Stimulated activated CD4-positive, alpha-beta T cell treated with anti-CD3 and anti-CD28 coated beads, TNF-alpha, amount 100 ng/mL, for 24 hours (primary cell): ENCODE measurements at regions not wholly inside any gene's neighbourhood (a gene's known extent, or its start where the extent isn't known, plus 50 kb on each side); places are given as distances from the start of the nearest gene placed in this dataset.

Experiments used
- DNase-seq, 3 experiments: peaks; one replicate each; pipeline ENCODE4 v3.0.0-alpha.2; 2020; ENCODE audit warnings: low read depth in 3 of 3

DNA sequence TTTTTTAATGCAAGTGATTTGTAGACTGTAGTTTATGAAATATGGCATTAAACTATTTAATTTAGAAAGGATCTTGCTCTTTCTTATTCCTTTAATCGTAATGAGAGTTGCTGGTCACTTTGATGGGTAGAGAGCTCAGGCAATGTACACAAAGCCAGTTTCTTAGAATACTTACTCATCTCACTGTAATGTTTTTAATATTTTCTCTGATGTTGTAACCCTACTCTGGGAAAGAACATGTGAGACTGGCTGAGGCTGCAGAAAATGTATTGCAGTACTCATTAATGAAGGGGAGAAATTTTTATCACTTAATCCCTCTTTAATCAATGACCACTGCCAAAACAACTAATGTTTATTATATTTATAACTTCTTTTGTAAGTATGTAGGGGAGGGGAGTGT, 479.4 kb upstream of the KCNMB2 start:
- no peak for DNase-seq

DNA sequence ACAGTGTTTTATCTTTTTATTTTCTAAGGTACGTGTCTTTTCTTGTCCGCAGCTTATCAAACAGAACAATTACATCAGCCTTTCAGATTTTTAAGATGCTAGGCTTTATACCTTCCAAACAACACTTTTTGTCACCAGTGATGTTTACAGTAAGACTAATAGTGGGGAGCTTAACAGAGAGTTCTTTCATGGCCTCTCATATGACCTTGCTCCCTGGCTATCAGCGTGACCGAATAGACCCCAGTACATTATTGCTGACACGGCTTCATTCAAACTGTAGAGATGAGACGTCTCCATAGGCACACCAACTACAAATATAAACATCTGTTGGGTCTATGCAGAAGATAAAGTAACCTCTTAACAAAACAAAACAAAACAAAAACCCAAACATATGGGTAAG, 477.6 kb upstream of the KCNMB2 start:
- DNase-seq = no peak

DNA sequence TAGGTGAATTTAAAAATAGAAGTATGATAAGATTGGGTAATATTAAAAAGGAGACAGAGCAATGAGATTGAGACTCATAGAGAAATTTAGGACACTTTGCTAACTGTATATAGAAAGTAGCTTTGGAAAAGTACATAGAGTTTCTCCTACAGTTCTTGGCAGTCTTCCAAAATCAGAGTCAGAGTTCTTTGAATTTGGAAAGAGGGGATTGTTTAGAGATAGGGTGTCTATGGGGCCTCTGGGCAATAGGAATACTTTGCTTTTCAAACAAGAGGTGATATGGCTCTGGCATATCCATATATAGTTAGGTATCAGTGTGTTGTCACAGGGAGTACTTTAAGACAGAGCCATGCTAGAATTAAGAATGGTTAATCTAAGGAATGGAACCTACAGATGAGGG, 477.1 kb upstream of the KCNMB2 start:
- no peak for DNase-seq

DNA sequence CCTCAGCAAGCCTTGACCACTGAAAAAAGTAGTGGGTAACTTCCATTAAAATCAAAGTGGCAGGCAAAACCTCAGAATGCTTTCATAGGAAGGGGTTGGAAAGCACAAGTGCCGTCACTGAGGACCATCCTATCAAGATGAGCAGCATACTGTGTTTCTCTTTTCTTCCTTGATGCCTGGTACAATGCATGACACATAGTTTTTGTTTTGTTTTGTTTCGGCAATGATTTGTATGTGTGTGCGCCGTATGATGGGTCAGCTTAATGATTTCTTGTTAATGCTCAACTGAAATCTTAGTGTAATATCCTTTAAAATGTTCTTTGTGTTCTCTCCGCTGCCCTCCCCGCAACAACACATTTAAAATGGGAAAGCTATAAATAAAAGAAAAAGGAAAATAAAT, 476.4 kb upstream of the KCNMB2 start:
- DNase-seq = no peak

DNA sequence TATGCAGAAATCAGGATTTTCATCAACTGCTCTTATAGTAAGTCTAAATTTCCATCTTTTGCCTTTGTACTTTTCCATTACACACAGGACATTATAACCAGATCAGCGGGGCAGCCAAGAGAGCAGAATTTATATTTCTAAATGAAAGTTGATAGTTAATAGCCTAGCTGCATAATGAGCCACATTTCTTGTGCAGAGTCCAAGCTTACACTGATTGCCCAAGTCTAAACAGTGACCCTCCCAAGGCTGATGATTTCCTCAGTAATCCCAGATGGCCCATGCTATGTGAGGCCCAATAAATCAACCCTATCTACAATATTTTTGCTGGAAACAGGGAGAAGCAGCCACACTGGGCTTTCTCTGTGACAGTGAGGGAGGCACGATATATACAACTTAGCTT, 475.8 kb upstream of the KCNMB2 start:
- no peak for DNase-seq

DNA sequence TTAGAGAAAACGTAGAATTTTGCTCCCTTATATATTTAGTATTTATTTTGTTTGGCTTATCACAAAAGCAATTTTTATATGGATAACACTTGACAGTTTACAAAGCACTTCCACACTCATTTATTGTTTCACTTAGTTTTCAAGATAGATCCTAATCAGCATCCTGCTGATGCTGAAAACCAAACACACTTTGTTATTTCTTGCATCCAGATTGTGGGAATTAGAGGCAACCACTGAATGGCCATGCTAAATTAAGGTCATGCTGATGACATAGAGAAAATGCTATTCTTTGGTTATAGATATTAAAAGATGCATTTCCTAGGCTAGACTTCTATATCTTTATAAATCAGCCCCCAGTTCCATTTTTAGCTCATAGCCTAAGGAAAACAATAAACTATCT, 474.1 kb upstream of the KCNMB2 start:
- no peak for DNase-seq

DNA sequence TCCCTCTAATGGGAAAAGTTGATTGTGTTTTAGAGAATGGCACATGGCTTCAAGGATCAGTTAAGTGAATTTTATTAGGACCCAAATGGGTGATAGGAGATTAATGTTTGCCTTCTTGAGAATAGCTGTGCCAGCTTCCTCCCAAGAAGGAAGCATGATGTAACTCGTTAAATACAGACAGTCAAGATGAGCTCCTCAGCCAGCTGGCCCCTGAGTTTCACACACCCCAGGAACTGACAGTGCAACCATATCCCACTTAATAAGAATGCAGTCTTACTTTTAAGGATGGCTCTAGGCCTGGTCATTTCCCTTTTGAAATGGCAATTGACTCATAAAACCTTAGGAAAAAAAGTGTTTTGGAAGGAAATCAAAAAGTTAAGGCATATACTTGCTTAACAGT, 472.8 kb upstream of the KCNMB2 start:
- no peak for DNase-seq

DNA sequence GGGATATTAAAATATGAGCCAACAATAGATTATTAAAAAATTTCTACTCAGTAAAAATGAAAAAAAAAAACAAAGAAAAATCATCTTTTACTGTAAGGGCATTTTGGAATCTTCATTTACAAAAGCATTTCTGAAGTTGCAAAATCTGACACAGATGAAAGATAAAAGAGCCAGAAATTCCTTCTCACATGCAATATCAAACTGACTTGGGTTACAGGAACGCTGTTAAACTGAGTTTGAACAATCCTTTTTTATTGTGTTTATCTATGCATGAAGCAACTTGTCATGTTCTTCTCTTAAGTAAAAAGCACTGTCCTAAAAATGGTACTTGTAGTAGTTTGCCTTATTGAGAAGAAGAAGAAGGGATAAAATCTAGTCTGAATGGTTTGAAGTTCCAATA, 468.5 kb upstream of the KCNMB2 start:
- no peak for DNase-seq

DNA sequence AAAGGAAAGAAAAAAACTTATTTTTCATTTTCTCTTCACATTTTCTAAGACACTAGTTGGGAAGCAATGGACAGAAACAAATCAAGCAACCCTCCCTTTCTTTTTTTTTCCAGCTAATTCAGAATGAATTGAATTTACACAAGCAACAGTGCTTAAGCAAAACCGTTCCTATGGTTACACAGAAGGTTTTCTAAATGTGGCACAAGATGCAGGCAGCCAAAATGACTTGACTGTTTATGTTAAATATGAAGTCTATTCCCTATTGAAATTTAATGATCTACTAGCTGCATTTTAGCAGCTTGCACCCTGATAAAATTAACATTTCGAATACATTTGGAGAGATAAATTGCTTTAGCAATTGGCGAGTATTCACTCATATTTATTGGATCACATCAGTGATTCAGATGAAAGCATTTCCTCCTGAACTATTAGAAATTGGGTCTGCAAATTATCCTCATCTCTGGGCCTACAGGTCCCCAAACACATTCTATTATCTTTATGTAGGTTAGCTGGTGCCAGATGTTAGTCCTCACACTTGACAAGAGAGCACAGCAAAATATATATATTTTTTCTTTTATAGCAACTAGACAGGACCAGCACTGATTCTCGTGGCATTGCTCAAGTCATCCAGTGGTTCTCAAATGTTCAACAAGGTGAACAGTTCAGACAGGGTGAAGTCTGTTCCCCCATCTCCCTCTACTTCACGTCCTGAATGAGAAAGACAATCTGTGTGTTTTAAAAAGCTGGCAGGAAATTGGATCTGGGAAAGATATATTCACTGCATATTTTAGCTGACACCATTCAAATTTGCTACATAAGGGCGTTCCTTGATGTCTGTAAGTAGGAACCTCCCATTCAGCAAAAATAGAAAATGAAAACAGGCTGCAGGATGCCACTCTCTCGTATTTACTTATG, 463.6 kb upstream of the KCNMB2 start:
- DNase-seq = no peak

DNA sequence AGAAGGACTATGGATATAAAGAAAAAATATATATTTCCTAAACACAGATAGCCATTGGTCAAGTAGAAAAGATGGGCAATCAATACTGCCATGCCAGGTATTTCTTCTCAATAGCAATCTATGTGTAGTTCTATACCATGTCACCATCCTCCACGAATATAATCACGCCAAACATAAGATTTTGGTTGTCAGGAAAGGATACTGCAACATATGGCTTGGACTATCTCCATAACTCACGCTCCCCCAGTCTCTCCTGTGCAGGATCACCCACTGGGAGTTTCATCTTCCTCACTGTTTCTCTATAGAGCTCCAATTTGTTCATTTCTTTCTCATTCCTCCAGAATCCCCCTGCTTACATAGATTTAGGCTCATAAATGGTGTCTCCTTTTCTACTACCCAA, 462.9 kb upstream of the KCNMB2 start:
- no peak for DNase-seq

DNA sequence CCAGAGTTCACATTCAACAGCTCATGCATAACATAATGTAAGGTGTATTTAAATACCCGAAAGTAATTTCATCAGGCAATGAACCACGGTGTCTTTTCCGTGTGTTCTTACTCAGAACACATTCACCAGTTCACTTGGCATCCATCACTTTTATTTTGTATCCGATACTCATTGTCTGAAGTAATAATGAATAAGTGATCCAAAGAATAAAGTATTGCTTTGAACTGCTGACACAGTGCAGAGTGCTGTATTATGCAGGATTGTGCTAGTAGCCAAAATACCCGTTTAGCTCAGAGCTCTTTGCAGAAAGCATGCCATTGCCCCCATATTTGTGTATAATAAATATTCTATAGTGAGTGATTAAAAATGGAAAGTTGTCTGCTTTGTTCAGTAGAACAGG, 460.9 kb upstream of the KCNMB2 start:
- DNase-seq = no peak

DNA sequence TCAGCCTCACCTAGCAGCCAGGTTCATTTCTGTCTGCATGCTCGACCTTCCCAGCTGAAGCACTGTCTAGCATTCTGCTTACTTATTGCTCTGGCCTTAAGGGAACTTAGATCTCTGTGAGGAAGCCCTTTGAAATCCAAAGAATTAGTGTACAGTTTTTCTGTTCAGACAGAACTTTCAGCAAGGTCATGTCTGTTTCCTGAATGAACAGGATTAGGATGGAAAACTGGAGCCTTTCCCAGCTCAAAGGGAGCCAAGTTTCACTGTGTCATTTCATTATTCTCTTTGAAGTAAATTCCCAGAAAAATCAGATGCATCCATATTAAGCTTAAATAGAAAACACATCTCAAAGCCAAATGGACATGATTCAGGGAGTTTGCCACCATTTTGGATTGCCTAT, 457.3 kb upstream of the KCNMB2 start:
- DNase-seq = no peak

DNA sequence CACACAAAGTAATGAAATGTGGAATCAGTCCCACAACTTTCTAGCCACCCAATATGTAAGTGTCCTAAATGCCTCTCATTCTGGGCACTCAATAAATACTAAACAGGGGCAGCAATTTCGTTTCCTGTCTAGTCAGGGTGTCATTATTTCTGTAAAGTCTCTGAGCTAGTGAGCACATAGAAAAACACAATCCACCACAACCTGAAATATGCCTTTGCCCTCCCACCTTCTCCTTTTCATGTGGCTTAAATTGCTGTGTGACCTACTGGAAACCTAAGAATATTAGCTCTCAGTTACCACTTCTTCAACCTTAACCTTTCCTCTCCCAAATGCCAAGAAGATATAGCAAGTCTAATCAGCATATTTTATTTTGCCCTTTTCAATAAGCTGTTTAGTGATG, 456.3 kb upstream of the KCNMB2 start:
- DNase-seq = no peak

DNA sequence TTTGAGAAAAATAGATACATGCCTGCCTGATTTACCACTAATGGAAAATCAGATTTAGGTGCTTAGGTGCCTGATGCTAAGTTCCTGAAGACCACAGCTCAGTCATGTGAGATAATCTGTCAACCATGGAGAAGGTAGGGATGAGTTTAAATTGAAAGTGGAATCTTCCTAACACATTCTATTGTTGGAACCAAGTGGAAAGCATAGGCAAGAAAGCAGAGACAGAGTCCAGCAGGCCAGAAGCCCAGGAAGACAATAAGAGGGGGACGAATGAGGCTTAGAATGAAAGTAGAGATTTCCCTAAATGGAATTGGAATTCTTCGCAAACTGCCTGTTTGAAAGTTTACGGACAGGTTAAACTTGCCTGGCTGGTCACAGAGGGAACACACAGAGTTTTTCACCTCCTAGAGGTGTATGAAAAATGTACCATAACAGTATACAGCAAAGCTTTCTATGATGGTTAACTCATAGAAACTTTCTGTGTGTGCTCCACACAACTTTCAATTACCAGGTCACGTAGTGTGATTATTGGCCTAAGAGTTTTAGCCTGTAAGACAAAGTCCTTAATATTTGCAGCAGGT, 453.8 kb upstream of the KCNMB2 start:
- DNase-seq = no peak

DNA sequence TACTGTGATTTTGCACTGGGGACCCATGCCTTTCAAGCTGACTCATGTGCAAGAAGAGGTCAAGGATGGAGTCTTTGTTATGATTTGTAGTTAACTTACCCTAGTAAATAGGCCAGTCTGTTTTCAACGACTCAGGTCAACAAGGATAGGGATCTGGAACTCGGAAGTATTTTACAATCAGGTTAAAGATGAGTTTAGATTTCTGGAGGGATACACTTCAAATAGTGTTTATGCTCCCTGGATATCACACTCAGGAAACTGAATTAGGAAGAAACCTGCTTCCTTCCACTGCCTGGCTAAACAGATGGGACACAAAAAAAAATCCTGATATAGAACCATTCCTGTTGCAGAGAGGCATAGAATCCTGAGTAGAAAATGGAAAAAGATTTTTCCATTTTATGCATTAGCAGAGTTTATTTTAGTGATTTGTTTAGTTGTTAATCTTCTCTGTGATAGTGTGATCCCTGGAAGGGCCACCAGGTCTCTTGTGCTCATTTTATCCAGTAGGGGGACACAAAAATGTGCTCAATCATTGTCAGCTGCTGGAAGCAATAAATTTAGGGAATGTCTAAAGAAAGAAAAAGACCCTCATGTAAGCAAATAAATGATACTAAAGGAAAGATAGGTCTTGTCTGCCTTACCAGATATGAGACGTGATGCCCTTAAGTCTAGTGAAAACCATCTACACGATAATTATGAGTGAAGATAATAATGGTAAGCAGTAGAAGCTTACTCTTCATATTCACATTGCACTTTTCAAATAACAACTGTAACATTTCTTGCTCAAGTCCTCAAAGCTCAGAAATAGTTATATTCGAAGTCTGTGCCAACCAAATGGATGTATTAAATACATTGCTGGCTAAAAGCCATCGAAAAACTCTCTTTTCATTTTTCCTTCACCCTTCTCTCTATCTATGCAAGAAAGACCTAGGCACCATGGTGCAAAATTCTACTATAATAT, 452.1 kb upstream of the KCNMB2 start:
- no peak for DNase-seq

DNA sequence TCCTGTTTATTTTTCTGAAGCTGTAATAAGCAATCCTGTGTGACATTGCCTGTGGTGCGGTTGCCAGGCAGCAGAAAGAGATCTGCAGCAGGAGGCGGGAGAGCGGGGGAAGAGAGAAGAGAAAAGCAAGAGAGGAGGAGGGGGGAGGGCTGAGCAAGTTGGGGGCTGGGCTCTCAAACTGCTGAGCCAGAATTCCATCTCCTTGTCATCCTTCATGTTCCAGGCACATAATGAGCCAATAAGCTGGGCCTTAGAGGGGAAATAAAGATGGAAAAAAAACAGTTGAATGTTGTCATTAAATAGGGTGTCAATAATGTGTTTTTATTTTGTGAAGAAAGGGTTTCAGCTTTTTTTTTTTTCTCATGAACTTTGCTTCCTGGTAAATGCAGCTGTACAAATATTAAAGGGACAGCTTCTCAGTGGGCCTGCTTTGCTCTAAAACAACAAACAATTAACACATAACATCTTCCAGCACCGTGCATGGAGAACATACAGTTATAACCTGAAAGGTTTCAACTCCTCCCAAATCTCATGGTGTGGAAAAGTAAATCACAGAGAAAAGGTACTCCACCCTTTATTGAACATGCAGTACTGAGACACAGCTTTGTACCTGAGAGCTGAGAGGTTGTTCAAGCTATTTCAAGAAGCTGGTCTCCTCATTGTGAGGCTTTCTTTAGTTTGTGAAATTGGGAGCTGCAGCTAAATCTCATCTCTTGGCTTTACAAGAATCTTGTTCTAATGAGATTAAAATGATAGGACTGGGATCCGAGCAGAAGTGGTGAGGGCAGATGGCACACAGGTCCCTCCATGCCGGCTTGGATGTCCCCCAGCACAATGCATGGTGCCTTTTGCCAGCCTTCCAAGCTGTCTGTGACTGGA, 451.1 kb upstream of the KCNMB2 start:
- DNase-seq = peak in 2 of 3 experiments; percentile 8 to 23

DNA sequence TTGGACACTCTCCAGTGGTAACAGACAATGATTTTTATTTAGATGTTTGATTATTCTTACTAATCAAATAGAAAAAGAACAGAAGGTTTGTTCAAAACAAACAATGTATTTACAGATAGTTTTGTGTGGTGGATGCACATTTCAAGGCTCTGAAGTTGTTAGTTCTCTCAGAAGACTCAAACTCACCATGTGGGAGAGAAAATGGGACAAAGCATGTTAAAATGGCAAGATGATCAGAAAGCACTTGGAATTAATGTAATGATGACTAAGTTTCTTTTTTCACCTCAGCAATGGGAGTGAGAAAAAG, 450.5 kb upstream of the KCNMB2 start:
- no peak for DNase-seq

DNA sequence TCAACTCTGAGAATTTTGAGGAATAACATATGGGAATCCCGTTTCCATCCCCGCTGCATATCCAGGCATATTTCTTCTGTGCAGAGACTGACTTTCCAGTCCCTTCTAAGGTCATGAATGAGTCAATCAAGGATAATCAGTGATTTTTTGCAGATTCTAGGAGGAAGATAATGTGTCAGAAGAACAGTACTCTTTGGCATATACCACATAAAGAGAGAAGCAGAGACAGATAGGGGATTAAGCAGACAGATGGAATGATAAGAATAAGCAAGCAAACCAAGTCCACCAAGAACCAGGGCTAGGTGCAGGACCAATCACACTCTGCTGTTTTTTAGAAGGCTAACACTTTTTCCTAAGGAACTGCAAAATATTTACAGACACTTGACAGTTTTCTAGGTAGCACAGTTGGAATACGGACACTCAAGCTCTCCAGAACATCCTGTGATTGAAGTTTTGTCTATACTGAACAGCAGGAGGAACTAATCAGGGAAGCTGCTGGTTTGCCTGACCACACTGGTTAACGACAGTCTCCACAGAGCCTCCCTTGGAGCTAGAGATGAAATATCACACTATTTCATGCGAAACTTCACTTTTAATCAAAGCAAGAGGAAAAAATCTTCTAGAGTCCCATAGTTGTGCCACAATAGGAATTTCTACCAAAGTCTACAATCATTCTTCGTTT, 450.0 kb upstream of the KCNMB2 start:
- no peak for DNase-seq

DNA sequence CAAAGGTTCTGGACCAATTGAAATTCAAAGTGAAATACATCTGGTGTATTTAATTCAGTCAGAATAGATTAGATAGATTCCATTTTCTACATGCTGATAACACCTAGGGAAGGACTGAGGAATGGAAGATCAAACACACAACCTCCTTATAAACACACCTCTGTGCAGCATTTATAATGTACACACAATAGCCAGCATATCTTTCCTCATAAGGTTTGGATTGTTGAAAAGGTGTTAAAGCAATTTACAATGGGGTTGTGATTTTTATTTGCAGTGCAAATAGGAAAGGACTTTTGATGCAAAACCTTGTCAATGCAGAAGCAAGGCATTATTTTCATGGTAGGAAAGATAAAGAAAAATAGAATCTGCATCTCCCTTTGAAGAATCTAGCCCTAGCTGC, 448.9 kb upstream of the KCNMB2 start:
- no peak for DNase-seq

DNA sequence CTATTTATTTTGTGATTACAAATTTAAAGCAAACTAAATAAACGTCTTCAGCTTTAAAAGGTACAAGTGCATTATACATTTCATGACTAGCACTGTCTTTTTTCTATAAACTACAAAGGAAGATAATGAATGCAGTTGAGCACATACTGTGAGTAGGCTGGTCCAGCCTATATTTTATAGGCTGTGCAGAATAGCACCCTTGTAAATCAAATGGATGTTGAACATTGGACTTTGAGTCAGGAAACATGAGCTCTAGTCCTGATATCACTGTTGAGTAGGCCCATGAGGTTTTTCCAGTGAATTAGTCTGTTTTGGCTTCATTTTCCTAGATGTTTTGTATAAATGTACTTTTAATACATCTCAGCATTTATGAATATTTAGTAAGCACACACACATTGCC, 447.3 kb upstream of the KCNMB2 start:
- DNase-seq = no peak

DNA sequence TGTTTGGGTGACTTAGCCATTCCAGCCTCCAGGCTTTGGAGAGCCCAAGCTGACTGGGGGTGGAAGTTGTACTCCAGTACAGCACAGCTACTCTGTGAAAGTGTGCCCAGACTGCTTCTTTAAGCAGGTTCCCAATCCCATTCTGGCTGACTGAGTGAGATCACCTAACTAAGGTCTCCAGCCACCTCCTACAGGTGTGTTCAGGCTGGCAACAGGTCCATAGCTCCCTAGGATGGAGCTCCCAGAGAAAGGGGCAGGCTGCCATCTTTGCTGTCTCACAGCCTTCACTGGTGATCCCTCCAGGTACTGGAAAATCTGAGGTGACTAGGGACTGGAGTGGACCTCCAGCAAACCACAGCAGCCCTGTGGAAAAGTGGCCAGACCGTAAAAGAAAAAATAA, 445.3 kb upstream of the KCNMB2 start:
- DNase-seq = no peak
